Stomach (tissue), 4 donors: ENCODE measurements at regions not wholly inside any gene's neighbourhood (a gene's known extent, or its start where the extent isn't known, plus 50 kb on each side); places are given as distances from the start of the nearest gene placed in this dataset.
"Not testable (repeated sequence)": the region's sequence is repeated elsewhere in the genome, so short reads cannot be mapped to it uniquely, and the experiment has no call there.

Source experiments
- CTCF ChIP-seq, 7 experiments: fragments of 450-650 bp in 4 of 7; fragments of 200-600 bp in 3 of 7; sonication (generic) in 3 of 7; IDR thresholded peaks; one replicate each; pipeline ENCODE4 v1.5.1; 2016 to 2019; ENCODE audit warnings: antibody characterized with exemption in 7 of 7, control low read depth in 2 of 7, mild to moderate bottlenecking in 1 of 7
- POLR2AphosphoS5 ChIP-seq, 3 donors: sonication (generic); formaldehyde crosslinking; IDR thresholded peaks; one replicate each; pipeline ENCODE4 v1.6.1; 2016; ENCODE audit warnings: antibody characterized with exemption in 3 of 3

GRCh38 chr10:2315045-2315485, 577.7 kb upstream of the ADARB2 start:
- not testable (repeated sequence) for TF ChIP-seq CTCF, POLR2AphosphoS5 (IDR thresholded peaks at IDR 0.05)
